Right lobe of liver (tissue), 4 donors: ENCODE measurements at regions not wholly inside any gene's neighbourhood (a gene's known extent, or its start where the extent isn't known, plus 50 kb on each side); places are given as distances from the start of the nearest gene placed in this dataset.

Experiments used
- CTCF ChIP-seq, 4 donors: fragments of 200-600 bp in 3 of 4; fragments of 450-650 bp in 1 of 4; IDR thresholded peaks; one replicate each; pipeline versions ENCODE4 v1.5.1 to v1.8.0; 2016 to 2022; ENCODE audit warnings: antibody characterized with exemption in 4 of 4, mild to moderate bottlenecking in 2 of 4
- POLR2A ChIP-seq: fragments of 450-650 bp; IDR thresholded peaks from one replicate; pipeline ENCODE4 v1.6.1; 2017; ENCODE audit warnings: antibody characterized with exemption, mild to moderate bottlenecking
- donor health status: DM: no; HTN: no; CAD: no.
- donor health status: DM: no; HTN: no; CAD: no.
- donor health status: DM: no; HTN: yes; CAD: no.

- TF ChIP-seq CTCF (IDR thresholded peaks at IDR 0.05) = no peak
- TF ChIP-seq POLR2A = no peak
Observed at GRCh38 chr17:33948309-33948708, 306.8 kb upstream of the CCL2 start.
